ENCODE measurements at regions not wholly inside any gene's neighbourhood (a gene's known extent, or its start where the extent isn't known, plus 50 kb on each side); places are given as distances from the start of the nearest gene placed in this dataset.
"Not testable (repeated sequence)": the region's sequence is repeated elsewhere in the genome, so short reads cannot be mapped to it uniquely, and the experiment has no call there.

- not testable (repeated sequence) for TF ChIP-seq CTCF, POLR2AphosphoS5 (IDR thresholded peaks at IDR 0.05)
Observed at GRCh38 chr5:10883945-10884344, 122.9 kb upstream of the DAP start.
